ENCODE measurements at regions not wholly inside any gene's neighbourhood (a gene's known extent, or its start where the extent isn't known, plus 50 kb on each side); places are given as distances from the start of the nearest gene placed in this dataset.
"Not testable (repeated sequence)": the region's sequence is repeated elsewhere in the genome, so short reads cannot be mapped to it uniquely, and the experiment has no call there.

DNA sequence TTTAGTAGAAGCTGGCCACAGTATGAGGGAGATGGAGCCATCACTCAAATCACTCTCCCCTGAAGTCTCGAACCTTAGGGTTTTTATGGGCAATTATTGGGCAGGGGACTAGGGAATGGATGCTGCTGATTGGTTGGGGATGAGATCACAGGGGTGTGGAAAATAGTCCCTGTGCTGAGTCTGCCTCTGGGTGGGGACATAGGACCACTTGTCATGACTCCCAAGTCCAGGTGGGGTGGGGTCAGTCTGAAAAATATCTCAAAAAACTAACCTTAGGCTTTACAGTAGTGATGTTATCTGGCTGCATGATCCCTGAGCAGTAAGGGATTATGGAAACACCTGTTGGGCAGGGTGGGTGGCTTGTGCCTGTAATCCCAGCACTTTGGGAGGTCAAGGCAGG, 98.6 kb downstream of the XRCC2 start:
- TF ChIP-seq CTCF (IDR thresholded peaks at IDR 0.05; ENCODE audit: extremely low read depth, missing control alignments): no peak
- no peak for DNase-seq (ENCODE audit: low spot score)

GRCh38 chr7:152574892-152575548, 100.9 kb downstream of the XRCC2 start:
- TF ChIP-seq CTCF (IDR thresholded peaks at IDR 0.05; ENCODE audit: extremely low read depth, missing control alignments): no peak
- peak; percentile 59 for DNase-seq (ENCODE audit: low spot score)

- DNase-seq (ENCODE audit: low spot score): not testable (repeated sequence)
Observed at GRCh38 chr7:152573186-152573585, 102.8 kb downstream of the XRCC2 start.

- no peak for DNase-seq (ENCODE audit: low spot score)
- TF ChIP-seq CTCF (IDR thresholded peaks at IDR 0.05; ENCODE audit: extremely low read depth, missing control alignments): no peak
Observed at GRCh38 chr7:152572101-152572500, 103.8 kb downstream of the XRCC2 start.

DNA sequence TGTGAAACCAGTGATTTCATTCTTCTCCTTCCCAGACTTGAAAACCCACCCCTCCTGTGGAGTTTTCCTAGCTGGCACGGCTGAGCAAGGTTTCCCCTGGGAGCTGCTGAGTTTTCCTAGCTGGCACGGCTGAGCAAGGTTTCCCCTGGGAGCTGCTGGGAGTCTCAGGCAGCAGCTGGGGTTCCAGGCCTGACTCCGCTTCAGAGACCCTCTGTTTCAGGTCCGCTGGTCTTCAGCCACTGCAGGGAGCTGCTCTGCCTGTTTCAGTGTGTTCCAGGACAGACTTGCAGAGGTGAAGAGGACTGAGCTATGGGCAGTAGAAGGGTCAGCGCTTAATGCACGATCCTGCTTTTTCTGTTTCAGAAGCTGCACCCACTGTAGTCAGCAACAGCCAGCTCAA, 104.9 kb downstream of the XRCC2 start:
- no peak for DNase-seq (ENCODE audit: low spot score)

GRCh38 chr7:152568972-152569371, 107.0 kb downstream of the XRCC2 start:
- TF ChIP-seq CTCF (IDR thresholded peaks at IDR 0.05; ENCODE audit: extremely low read depth, missing control alignments): no peak
- DNase-seq (ENCODE audit: low spot score): no peak

More for the DNA sequence above, 104.9 kb downstream of the XRCC2 start:
- no peak for TF ChIP-seq CTCF (IDR thresholded peaks at IDR 0.05; ENCODE audit: extremely low read depth, missing control alignments)

GRCh38 chr7:152565731-152566130, 110.2 kb downstream of the XRCC2 start:
- TF ChIP-seq CTCF (IDR thresholded peaks at IDR 0.05; ENCODE audit: extremely low read depth, missing control alignments): no peak
- no peak for DNase-seq (ENCODE audit: low spot score)

GRCh38 chr7:152564656-152565250, 111.2 kb downstream of the XRCC2 start:
- TF ChIP-seq CTCF (IDR thresholded peaks at IDR 0.05; ENCODE audit: extremely low read depth, missing control alignments): no peak
- no peak for DNase-seq (ENCODE audit: low spot score)
